Neural progenitor cell (in vitro differentiated cells): ENCODE measurements at regions not wholly inside any gene's neighbourhood (a gene's known extent, or its start where the extent isn't known, plus 50 kb on each side); places are given as distances from the start of the nearest gene placed in this dataset.

Source experiments
- DNase-seq: peaks from one replicate; pipeline ENCODE4 v3.0.0-alpha.2; 2016; ENCODE audit warnings: low spot score
- H2AFZ ChIP-seq: fragments of 200-600 bp; sonication (generic); replicated peaks from 2 replicates; pipeline ENCODE4 v1.6.1; 2016; ENCODE audit warnings: antibody characterized with exemption
- H3F3A ChIP-seq: fragments of 200-600 bp; sonication (generic); 2 replicates; pipeline ENCODE4 v1.6.1; 2016; ENCODE audit warnings: antibody characterized with exemption, low read depth
- H3K27ac ChIP-seq: fragments of 200-600 bp; sonication (generic); 2 replicates; pipeline ENCODE4 v1.5.1; 2016; ENCODE audit warnings: mild to moderate bottlenecking
- H3K27me3 ChIP-seq: fragments of 200-600 bp; sonication (generic); 2 replicates; pipeline ENCODE4 v1.6.1; 2016; ENCODE audit warnings: mild to moderate bottlenecking, moderate library complexity
- H3K36me3 ChIP-seq: fragments of 200-600 bp; sonication (generic); 2 replicates; pipeline ENCODE4 v1.5.1; 2016
- H3K4me1 ChIP-seq: fragments of 200-600 bp; sonication (generic); 2 replicates; pipeline ENCODE4 v1.6.1; 2016; ENCODE audit warnings: mixed run types
- H3K4me2 ChIP-seq: fragments of 200-600 bp; sonication (generic); 2 replicates; pipeline ENCODE4 v1.6.1; 2016
- H3K4me3 ChIP-seq: fragments of 200-600 bp; sonication (generic); 2 replicates; pipeline ENCODE4 v1.5.1; 2016
- H3K79me2 ChIP-seq: fragments of 200-600 bp; sonication (generic); 2 replicates; pipeline ENCODE4 v1.6.1; 2016; ENCODE audit warnings: low read depth
- H3K9ac ChIP-seq: fragments of 200-600 bp; sonication (generic); 2 replicates; pipeline ENCODE4 v1.6.1; 2016
- H3K9me3 ChIP-seq: fragments of 200-600 bp; sonication (generic); 2 replicates; pipeline ENCODE4 v1.5.1; 2016; ENCODE audit warnings: low read depth
- H4K20me1 ChIP-seq: fragments of 200-600 bp; sonication (generic); 2 replicates; pipeline ENCODE4 v1.6.1; 2016; ENCODE audit warnings: low read depth
- H3K27ac Mint-ChIP-seq: 3 replicates; pipeline ENCODE4 v1.8.0; 2021; ENCODE audit warnings: mixed read lengths
- H3K27me3 Mint-ChIP-seq: 2 replicates; pipeline ENCODE4 v1.8.0; 2022; ENCODE audit warnings: low read depth, mild to moderate bottlenecking, inconsistent platforms, moderate library complexity, mixed read lengths; ENCODE audit not compliant: insufficient read depth
- H3K36me3 Mint-ChIP-seq: 3 replicates; pipeline ENCODE4 v1.8.0; 2021; ENCODE audit warnings: mixed read lengths
- H3K4me1 Mint-ChIP-seq: 3 replicates; pipeline ENCODE4 v1.8.0; 2021; ENCODE audit warnings: mixed read lengths
- H3K4me3 Mint-ChIP-seq: 3 replicates; pipeline ENCODE4 v1.8.0; 2021; ENCODE audit warnings: mild to moderate bottlenecking, moderate library complexity, mixed read lengths
- H3K9me3 Mint-ChIP-seq: 3 replicates; pipeline ENCODE4 v1.8.0; 2020; ENCODE audit warnings: mixed read lengths
- EZH2 ChIP-seq: fragments of 200-600 bp; sonication (generic); IDR thresholded peaks from 2 replicates; pipeline ENCODE4 v1.6.1; 2017; ENCODE audit warnings: antibody characterized with exemption, mild to moderate bottlenecking, moderate library complexity
- EZH2phosphoT487 ChIP-seq: fragments of 200-600 bp; sonication (generic); IDR thresholded peaks from 2 replicates; pipeline ENCODE4 v1.6.1; 2017; ENCODE audit warnings: antibody characterized with exemption
- TF ChIP-seq, protein P1 (sequence below): fragments of 200-600 bp; sonication (generic); IDR thresholded peaks from 2 replicates; pipeline ENCODE4 v1.5.1; 2017; ENCODE audit warnings: antibody characterized with exemption, mild to moderate bottlenecking

GRCh38 chrX:131942034-131942433 lies 81.1 kb upstream of the STK26 start:
- Histone ChIP-seq H3K27me3 (no peaks in the 10 kb centered on the region), H3K9ac (no peak overlapping the region), H3K27ac (no peak overlapping the region), H3F3A (no peaks in the 10 kb centered on the region), H3K36me3 (no peaks in the 10 kb centered on the region), H2AFZ (no peak overlapping the region), H3K4me3 (no peak overlapping the region), H4K20me1 (no peaks in the 10 kb centered on the region), H3K9me3 (no peaks in the 10 kb centered on the region), H3K4me2 (no peak overlapping the region), H3K79me2 (no peaks in the 10 kb centered on the region), H3K4me1 (no peaks in the 10 kb centered on the region)
- Mint-ChIP-seq H3K36me3 (no peaks in the 10 kb centered on the region), H3K9me3 (no peaks in the 10 kb centered on the region), H3K27ac (no peak overlapping the region), H3K4me1 (peaks cover 8% of the 10 kb centered on the region), H3K27me3 (no peaks in the 10 kb centered on the region), H3K4me3 (no peak overlapping the region)
- no peak for DNase-seq
- TF ChIP-seq EZH2phosphoT487 (no peak), EZH2 (no peak)
- TF ChIP-seq, protein P1, sequence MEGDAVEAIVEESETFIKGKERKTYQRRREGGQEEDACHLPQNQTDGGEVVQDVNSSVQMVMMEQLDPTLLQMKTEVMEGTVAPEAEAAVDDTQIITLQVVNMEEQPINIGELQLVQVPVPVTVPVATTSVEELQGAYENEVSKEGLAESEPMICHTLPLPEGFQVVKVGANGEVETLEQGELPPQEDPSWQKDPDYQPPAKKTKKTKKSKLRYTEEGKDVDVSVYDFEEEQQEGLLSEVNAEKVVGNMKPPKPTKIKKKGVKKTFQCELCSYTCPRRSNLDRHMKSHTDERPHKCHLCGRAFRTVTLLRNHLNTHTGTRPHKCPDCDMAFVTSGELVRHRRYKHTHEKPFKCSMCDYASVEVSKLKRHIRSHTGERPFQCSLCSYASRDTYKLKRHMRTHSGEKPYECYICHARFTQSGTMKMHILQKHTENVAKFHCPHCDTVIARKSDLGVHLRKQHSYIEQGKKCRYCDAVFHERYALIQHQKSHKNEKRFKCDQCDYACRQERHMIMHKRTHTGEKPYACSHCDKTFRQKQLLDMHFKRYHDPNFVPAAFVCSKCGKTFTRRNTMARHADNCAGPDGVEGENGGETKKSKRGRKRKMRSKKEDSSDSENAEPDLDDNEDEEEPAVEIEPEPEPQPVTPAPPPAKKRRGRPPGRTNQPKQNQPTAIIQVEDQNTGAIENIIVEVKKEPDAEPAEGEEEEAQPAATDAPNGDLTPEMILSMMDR: no peak

GRCh38 chrX:131944936-131945902 lies 77.9 kb upstream of the STK26 start:
- Histone ChIP-seq H3K9ac (no peak overlapping the region), H3K4me1 (no peaks in the 10 kb centered on the region), H2AFZ (no peak overlapping the region), H3K4me3 (no peak overlapping the region), H3K27me3 (no peaks in the 10 kb centered on the region), H3K9me3 (no peaks in the 10 kb centered on the region), H3F3A (no peaks in the 10 kb centered on the region), H3K4me2 (no peak overlapping the region), H4K20me1 (no peaks in the 10 kb centered on the region), H3K79me2 (no peaks in the 10 kb centered on the region), H3K27ac (no peak overlapping the region), H3K36me3 (no peaks in the 10 kb centered on the region)
- no peak for TF ChIP-seq EZH2
- TF ChIP-seq, protein P1: no peak
- TF ChIP-seq EZH2phosphoT487: no peak
- no peak for DNase-seq
- Mint-ChIP-seq H3K27me3 (no peaks in the 10 kb centered on the region), H3K4me3 (no peak overlapping the region), H3K36me3 (no peaks in the 10 kb centered on the region), H3K27ac (peak overlapping the region; percentile 19), H3K4me1 (peaks cover 8% of the 10 kb centered on the region), H3K9me3 (no peaks in the 10 kb centered on the region)

DNA sequence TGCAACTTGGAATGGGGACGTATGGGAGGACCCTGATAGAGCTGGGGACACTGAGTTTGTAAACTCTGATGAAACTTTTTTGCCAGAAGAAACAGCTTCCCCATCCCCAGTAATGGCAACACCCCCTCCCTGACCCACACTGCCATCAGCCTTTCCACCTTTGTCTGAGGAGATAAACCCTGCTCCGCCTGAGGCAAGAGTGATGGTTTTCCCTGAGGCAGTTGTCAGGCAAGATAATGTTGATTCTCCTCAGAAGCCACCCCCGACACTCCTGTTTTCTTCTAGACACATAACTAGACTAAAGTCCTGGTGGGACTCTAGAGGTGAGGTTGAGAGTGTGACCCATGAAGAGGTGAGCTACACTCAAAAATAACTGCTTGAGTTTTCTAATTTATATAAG lies 71.9 kb upstream of the STK26 start:
- Mint-ChIP-seq H3K4me3 (no peak overlapping the region), H3K36me3 (no peaks in the 10 kb centered on the region), H3K4me1 (no peaks in the 10 kb centered on the region), H3K27me3 (no peaks in the 10 kb centered on the region), H3K9me3 (no peaks in the 10 kb centered on the region), H3K27ac (no peak overlapping the region)
- H4K20me1 ChIP-seq: no peaks in the 10 kb centered on the region
- no peak overlapping the region for H3K9ac ChIP-seq
- TF ChIP-seq EZH2 (no peak), EZH2phosphoT487 (no peak)
- TF ChIP-seq, protein P1: no peak
- no peaks in the 10 kb centered on the region for H3K4me1 ChIP-seq
- H3K36me3 ChIP-seq: no peaks in the 10 kb centered on the region
- H3K4me2 ChIP-seq: no peak overlapping the region
- no peak overlapping the region for H3K27ac ChIP-seq
- H3K79me2 ChIP-seq: no peaks in the 10 kb centered on the region
- no peak overlapping the region for H3K4me3 ChIP-seq
- H3K9me3 ChIP-seq: peaks cover 11% of the 10 kb centered on the region
- no peaks in the 10 kb centered on the region for H3F3A ChIP-seq
- DNase-seq: no peak
- no peaks in the 10 kb centered on the region for H3K27me3 ChIP-seq
- no peak overlapping the region for H2AFZ ChIP-seq
